Peyer's patch (tissue), 4 donors: ENCODE measurements at regions not wholly inside any gene's neighbourhood (a gene's known extent, or its start where the extent isn't known, plus 50 kb on each side); places are given as distances from the start of the nearest gene placed in this dataset.

Source experiments
- POLR2A ChIP-seq, 2 donors: fragments of 450-650 bp; IDR thresholded peaks; one replicate each; pipeline ENCODE4 v1.5.1; 2017; ENCODE audit warnings: antibody characterized with exemption in 2 of 2, mild to moderate bottlenecking in 2 of 2, moderate library complexity in 2 of 2
- TF ChIP-seq, protein P1 (sequence below), 6 experiments: fragments of 450-650 bp in 4 of 6; fragments of 200-600 bp in 2 of 6; sonication (generic) in 1 of 6; IDR thresholded peaks; one replicate each; pipeline ENCODE4 v1.5.1; 2017 to 2019; ENCODE audit warnings: antibody characterized with exemption in 6 of 6, mild to moderate bottlenecking in 3 of 6, moderate library complexity in 1 of 6

DNA sequence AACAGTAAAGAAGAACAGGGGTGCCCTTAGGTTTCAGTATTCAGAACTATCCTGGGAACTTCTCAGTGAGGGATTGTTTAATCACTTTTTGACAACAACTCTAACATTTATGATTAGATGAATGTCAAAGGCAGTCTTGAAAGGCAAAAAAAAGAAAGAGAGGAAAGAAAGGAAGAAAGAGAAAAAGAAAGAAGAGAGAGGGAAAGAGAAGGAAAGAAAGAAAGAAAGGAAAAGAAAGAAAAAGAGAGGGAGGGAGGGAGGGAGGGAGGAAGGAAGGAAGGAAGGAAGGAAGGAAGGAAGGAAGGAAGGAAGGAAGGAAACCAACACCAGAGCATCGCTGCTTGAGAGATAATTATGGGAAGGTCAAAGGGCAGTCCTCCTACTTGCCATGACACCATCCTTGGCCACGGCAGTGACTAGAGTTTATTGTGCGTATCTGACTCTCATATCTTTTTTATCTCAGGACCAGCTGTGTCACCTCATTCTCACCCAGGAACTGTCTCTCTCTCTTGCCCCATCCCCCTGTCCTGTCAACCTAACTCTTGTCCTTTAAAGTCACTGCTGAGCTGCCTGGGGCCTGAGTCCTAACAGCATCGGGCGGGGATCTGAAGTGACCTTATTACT, 96.8 kb upstream of the ATXN1 start:
- no peak for TF ChIP-seq POLR2A (IDR thresholded peaks at IDR 0.05)
- TF ChIP-seq, protein P1, sequence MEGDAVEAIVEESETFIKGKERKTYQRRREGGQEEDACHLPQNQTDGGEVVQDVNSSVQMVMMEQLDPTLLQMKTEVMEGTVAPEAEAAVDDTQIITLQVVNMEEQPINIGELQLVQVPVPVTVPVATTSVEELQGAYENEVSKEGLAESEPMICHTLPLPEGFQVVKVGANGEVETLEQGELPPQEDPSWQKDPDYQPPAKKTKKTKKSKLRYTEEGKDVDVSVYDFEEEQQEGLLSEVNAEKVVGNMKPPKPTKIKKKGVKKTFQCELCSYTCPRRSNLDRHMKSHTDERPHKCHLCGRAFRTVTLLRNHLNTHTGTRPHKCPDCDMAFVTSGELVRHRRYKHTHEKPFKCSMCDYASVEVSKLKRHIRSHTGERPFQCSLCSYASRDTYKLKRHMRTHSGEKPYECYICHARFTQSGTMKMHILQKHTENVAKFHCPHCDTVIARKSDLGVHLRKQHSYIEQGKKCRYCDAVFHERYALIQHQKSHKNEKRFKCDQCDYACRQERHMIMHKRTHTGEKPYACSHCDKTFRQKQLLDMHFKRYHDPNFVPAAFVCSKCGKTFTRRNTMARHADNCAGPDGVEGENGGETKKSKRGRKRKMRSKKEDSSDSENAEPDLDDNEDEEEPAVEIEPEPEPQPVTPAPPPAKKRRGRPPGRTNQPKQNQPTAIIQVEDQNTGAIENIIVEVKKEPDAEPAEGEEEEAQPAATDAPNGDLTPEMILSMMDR (IDR thresholded peaks at IDR 0.05) = no peak
